Panc1 (cell line): ENCODE measurements at regions not wholly inside any gene's neighbourhood (a gene's known extent, or its start where the extent isn't known, plus 50 kb on each side); places are given as distances from the start of the nearest gene placed in this dataset.

ENCODE experiments used
- ATAC-seq: fragments of 200-7000 bp; cut with Tn5 transposase; 2 replicates; pipeline ENCODE4 v1.9.1; 2020; ENCODE audit warnings: mild to moderate bottlenecking, moderate library complexity
- BruUV-seq: library from RNA; stranded (reverse); fragments of 400-500 nt; replicated peaks from 2 replicates; lab custom pipeline; 2021; lab: Mats Ljungman, UMichigan
- CTCF ChIA-PET: fragments of 300-600 bp; sonication (Branson Sonifier 250); formaldehyde crosslinking; loops from one replicate; lab custom pipeline; 2022; ENCODE audit warnings: antibody characterized with exemption; lab: Charles Lee
- POLR2A ChIA-PET: fragments of 300-600 bp; sonication (Branson Sonifier 250); formaldehyde crosslinking; loops from one replicate; lab custom pipeline; 2022; ENCODE audit warnings: antibody characterized with exemption; lab: Charles Lee
- DNase-seq: peaks from one replicate; pipeline ENCODE4 v3.0.0-alpha.2; 2010; ENCODE audit warnings: low read depth, low spot score
- H3K27ac ChIP-seq: 2 replicates; pipeline ENCODE4 v1.5.1; 2011; ENCODE audit warnings: mild to moderate bottlenecking, low read length, inconsistent platforms
- H3K27me3 ChIP-seq: fragments of 200-500 bp; sonication (Bioruptor generic); 2 replicates; pipeline ENCODE4 v1.6.0; 2014; ENCODE audit warnings: low read length, inconsistent platforms; ENCODE audit not compliant: control insufficient read depth, insufficient read depth
- H3K36me3 ChIP-seq: fragments of 200-500 bp; sonication (Bioruptor generic); 2 replicates; pipeline ENCODE4 v1.5.1; 2014; ENCODE audit warnings: inconsistent platforms, mild to moderate bottlenecking, low read length, moderate library complexity; ENCODE audit not compliant: control insufficient read depth, insufficient read depth
- H3K4me1 ChIP-seq: 2 replicates; pipeline ENCODE4 v1.5.1; 2011; ENCODE audit warnings: inconsistent platforms, mild to moderate bottlenecking, low read length, moderate library complexity; ENCODE audit not compliant: control insufficient read depth, insufficient read depth
- H3K4me3 ChIP-seq, 2 experiments: 2 replicates each; pipeline ENCODE4 v1.5.1; 2011 to 2012; ENCODE audit warnings: low read depth in 2 of 2, low read length in 2 of 2, mild to moderate bottlenecking in 2 of 2, inconsistent platforms in 1 of 2, moderate library complexity in 1 of 2
- H3K9me3 ChIP-seq: fragments of 200-500 bp; sonication (Bioruptor generic); 2 replicates; pipeline ENCODE4 v1.5.1; 2014; ENCODE audit warnings: low read depth, mild to moderate bottlenecking, inconsistent platforms, low read length, moderate library complexity; ENCODE audit not compliant: control insufficient read depth, insufficient read depth
- CTCF ChIP-seq: fragments of 450-650 bp; IDR thresholded peaks from 2 replicates; pipeline ENCODE4 v1.5.1; 2017; ENCODE audit warnings: mild to moderate bottlenecking
- POLR2AphosphoS5 ChIP-seq: IDR thresholded peaks from 2 replicates; pipeline ENCODE4 v1.6.1; 2012; ENCODE audit warnings: mild to moderate bottlenecking, low read depth, low read length, moderate library complexity
- REST ChIP-seq, 2 experiments: IDR thresholded peaks; 2 replicates each; pipeline ENCODE4 v1.6.1; 2011 to 2012; ENCODE audit warnings: low read depth in 2 of 2, control low read depth in 1 of 2, low read length in 1 of 2, mild to moderate bottlenecking in 1 of 2, moderate library complexity in 1 of 2; ENCODE audit not compliant: insufficient read depth in 1 of 2
- SIN3A ChIP-seq: IDR thresholded peaks from 2 replicates; pipeline ENCODE4 v1.6.1; 2012; ENCODE audit warnings: low read depth, mild to moderate bottlenecking, low read length, moderate library complexity, borderline replicate concordance; ENCODE audit not compliant: insufficient read depth
- TCF7L2 ChIP-seq: IDR thresholded peaks from 2 replicates; pipeline ENCODE4 v1.6.1; 2011; ENCODE audit warnings: mild to moderate bottlenecking, low read depth, low read length, inconsistent platforms
- in situ Hi-C: cut with HindIII; loops from 2 replicates; pipeline ENCODE4 v1.10.0; 2016; ENCODE audit warnings: low sequenced_read_pairs, low pct_unique_long_range_greater_than_20kb
- intact Hi-C: fragments of 100-400 bp; cut with micrococcal nuclease; formaldehyde crosslinking; loops from one replicate; pipeline ENCODE4 v1.10.0; 2022; ENCODE audit not compliant: unreplicated experiment

GRCh38 chr18:23351521-23351920, 101.6 kb upstream of the RIOK3 start:
- ATAC-seq (no peak), DNase-seq (no peak)
- no peak overlapping the region for H3K4me3 ChIP-seq
- H3K9me3 ChIP-seq = no peaks in the 10 kb centered on the region
- no TSS peak for BruUV-seq
- TF ChIP-seq SIN3A (no peak), POLR2AphosphoS5 (no peak), TCF7L2 (no peak), CTCF (no peak), REST (IDR thresholded peaks at IDR 0.05; ENCODE audit: insufficient read depth in 1 of 2, low read depth in 2 of 2, low read length in 1 of 2) (no peak)
- intact Hi-C loops (loop anchor here (10.0 kb wide), 1 partner anchor 87 kb away; no protein-coding TSS in a partner anchor), in situ Hi-C loops (no loop called here)
- no peaks in the 10 kb centered on the region for H3K27me3 ChIP-seq
- no peaks in the 10 kb centered on the region for H3K36me3 ChIP-seq
- ChIA-PET CTCF (no interaction called here), POLR2A (interaction anchor here (1.0 kb wide), 1 partner anchor 8 kb away, joined by 3 read pairs; no protein-coding TSS in a partner anchor)
- no peak overlapping the region; the same call in 1 of the 2 replicates for H3K27ac ChIP-seq
- peaks cover 4% of the 10 kb centered on the region; the same call in 1 of the 2 replicates for H3K4me1 ChIP-seq

GRCh38 chr18:23352042-23352441, 101.0 kb upstream of the RIOK3 start:
- H3K9me3 ChIP-seq = no peaks in the 10 kb centered on the region
- no peaks in the 10 kb centered on the region for H3K27me3 ChIP-seq
- H3K4me1 ChIP-seq = peaks cover 4% of the 10 kb centered on the region; the same call in 1 of the 2 replicates
- TF ChIP-seq REST (IDR thresholded peaks at IDR 0.05; ENCODE audit: insufficient read depth in 1 of 2, low read depth in 2 of 2, low read length in 1 of 2) (no peak), POLR2AphosphoS5 (no peak), SIN3A (no peak)
- ATAC-seq (no peak), DNase-seq (no peak)
- intact Hi-C loops = loop anchor here (10.0 kb wide), 1 partner anchor 87 kb away; no protein-coding TSS in a partner anchor
- H3K4me3 ChIP-seq = no peak overlapping the region
- in situ Hi-C loops = no loop called here
- ChIA-PET POLR2A (interaction anchor here (0.6 to 1.0 kb wide), 2 partner anchors 8 to 221 kb away, joined by 3 read pairs; no protein-coding TSS in a partner anchor), CTCF (no interaction called here)
- H3K36me3 ChIP-seq = no peaks in the 10 kb centered on the region
- no TSS peak for BruUV-seq
- H3K27ac ChIP-seq = peak overlapping the region; percentile 13; the same call in 1 of the 2 replicates
